ENCODE measurements at regions not wholly inside any gene's neighbourhood (a gene's known extent, or its start where the extent isn't known, plus 50 kb on each side); places are given as distances from the start of the nearest gene placed in this dataset.

DNA sequence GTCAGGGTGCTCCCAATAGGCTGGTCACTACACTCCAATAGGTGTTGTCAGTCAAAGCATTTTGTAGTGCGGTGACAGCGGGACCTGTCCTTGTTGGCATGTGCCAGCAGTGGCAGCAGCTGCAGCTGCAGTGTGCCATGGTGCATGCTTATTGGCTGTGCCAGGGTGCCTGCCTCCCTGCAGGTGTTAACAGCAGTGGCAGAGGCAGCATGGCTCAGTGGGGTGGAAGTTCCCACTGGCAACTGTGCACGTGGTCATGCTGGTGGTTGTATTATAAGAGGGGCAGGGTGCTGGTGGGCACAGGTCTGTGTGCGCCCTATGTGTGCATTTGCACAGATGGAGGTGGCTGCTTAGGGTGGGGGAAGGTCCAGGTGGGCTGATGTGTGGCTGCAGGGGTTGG lies 133.7 kb upstream of the EDIL3 start:
- TF ChIP-seq RNF2 (IDR thresholded peaks at IDR 0.05; ENCODE audit: borderline replicate concordance, low read depth, low read length, missing control alignments, poor library complexity, severe bottlenecking) (no peak), RAD21 (IDR thresholded peaks at IDR 0.05 in 1 of 2, conservative IDR thresholded peaks at IDR 0.05 in 1 of 2; ENCODE audit: low read depth in 2 of 2, low read length in 2 of 2) (no peak), NRF1 (IDR thresholded peaks at IDR 0.05; ENCODE audit: low read depth, low read length) (no peak)
- TF ChIP-seq, protein P1, sequence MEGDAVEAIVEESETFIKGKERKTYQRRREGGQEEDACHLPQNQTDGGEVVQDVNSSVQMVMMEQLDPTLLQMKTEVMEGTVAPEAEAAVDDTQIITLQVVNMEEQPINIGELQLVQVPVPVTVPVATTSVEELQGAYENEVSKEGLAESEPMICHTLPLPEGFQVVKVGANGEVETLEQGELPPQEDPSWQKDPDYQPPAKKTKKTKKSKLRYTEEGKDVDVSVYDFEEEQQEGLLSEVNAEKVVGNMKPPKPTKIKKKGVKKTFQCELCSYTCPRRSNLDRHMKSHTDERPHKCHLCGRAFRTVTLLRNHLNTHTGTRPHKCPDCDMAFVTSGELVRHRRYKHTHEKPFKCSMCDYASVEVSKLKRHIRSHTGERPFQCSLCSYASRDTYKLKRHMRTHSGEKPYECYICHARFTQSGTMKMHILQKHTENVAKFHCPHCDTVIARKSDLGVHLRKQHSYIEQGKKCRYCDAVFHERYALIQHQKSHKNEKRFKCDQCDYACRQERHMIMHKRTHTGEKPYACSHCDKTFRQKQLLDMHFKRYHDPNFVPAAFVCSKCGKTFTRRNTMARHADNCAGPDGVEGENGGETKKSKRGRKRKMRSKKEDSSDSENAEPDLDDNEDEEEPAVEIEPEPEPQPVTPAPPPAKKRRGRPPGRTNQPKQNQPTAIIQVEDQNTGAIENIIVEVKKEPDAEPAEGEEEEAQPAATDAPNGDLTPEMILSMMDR (IDR thresholded peaks at IDR 0.05; ENCODE audit: control extremely low read depth in 1 of 3, insufficient read depth in 1 of 3, low read depth in 1 of 3, low read length in 3 of 3): no peak

Data from H1 (cell line).